GM19324 (cell line): ENCODE measurements at regions not wholly inside any gene's neighbourhood (a gene's known extent, or its start where the extent isn't known, plus 50 kb on each side); places are given as distances from the start of the nearest gene placed in this dataset.
"Not testable (repeated sequence)": the region's sequence is repeated elsewhere in the genome, so short reads cannot be mapped to it uniquely, and the experiment has no call there.

ENCODE experiments used
- ATAC-seq: cut with Tn5 transposase; IDR thresholded peaks from one replicate; pipeline ENCODE4 v1.9.1; 2021; ENCODE audit warnings: mild to moderate bottlenecking, moderate library complexity; ENCODE audit not compliant: unreplicated experiment, low FRiP score

GRCh38 chr5:152606776-152607364 is 201.8 kb upstream of the NMUR2 start:
- no peak for ATAC-seq

DNA sequence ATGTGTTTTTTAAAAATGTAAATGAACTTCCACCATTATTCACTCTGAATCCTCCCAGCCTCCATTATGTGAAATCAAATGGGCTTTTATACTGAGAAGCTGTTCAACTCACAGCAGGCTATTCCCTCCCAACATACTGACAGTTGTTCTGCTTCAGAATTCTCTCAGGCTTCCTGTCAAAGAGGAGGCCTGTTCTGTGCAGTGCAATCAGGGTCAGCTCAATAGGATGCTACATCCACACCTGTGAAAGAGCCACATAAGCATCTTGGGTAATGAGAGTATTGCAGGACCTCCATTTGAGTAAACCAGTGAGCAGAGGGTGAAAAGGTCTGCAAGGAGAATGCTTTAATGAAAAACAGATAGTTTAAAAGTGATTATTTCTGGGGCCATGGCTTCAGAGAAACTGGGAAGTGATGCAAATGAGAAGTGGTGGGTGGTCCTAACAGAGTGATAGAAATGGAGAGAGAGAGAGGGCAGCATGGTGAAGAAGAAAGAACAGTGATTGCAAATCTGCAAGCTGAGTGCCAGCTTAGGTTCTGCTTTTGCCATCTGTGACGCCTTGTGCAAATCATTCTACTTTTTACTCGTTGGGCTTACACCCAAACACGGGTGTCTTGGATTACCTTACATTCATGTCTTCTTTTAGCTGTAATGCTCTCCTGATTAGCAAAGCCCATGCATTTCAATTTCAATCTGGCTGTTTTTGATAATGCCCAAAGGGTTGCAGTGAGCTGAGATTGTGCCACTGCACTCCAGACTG is 202.5 kb upstream of the NMUR2 start:
- ATAC-seq, result no peak

GRCh38 chr5:152608458-152608857 is 203.4 kb upstream of the NMUR2 start:
- no peak for ATAC-seq

DNA sequence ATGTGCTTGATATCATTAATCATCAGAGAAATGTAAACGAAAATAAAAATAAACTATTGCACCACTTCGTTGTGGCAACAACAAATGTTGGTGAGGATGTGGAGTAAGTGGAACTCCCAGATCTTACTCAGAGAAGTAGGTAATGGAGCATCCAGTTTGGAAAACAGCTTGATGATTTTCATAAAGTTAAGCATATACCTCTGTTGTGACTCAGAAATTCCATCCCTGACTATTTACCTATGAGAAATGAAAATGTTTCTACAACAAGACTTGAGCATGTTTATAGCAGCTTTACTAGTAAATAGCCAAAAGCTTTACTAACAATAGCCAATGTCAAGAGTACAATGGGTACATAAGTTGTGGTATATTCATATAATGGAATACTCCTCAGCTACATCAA is 214.7 kb upstream of the NMUR2 start:
- no peak for ATAC-seq

DNA sequence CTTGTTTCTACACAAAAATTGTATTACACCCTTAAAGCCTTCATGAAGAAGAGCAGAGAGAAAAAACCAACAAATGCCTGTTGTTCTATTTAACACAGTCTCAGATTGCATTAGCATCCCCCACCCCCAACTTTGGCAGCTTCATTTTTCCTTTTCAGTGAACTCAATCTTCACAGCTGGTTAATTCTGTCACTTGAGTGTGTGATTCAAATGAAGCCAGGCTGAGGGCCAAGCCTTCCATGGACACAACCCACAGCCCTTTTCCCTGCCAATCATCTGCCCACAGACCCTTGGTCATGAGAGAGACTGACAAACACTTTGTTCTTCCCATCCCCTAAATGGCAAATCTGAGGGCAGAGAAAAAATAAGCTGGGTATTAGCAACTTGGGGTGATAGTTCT is 217.5 kb upstream of the NMUR2 start:
- no peak for ATAC-seq

DNA sequence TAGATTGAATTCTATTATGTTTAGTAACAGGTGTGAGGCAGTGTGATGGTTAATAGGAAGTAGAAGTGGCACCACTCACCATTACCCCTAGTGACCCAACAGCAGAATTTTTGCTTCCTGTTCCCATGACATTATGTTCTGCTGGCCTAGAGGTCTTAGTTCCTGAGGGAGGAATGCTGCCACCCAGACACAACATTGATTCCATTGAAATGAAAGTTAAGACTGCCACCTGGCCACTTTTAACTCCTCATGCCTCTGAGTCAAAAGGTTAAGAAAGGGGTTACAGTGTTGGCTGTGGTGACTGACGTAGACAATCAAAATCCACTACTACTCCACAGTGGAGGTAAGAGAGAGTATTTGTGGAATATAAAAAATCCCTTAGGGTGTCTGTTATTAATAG is 218.9 kb upstream of the NMUR2 start:
- no peak for ATAC-seq

- no peak for ATAC-seq
These were observed 220.6 kb upstream of the NMUR2 start for GRCh38 chr5:152625696-152626095.

GRCh38 chr5:152631221-152631620 is 226.1 kb upstream of the NMUR2 start:
- ATAC-seq, result no peak

- no peak for ATAC-seq
These were observed 227.3 kb upstream of the NMUR2 start for GRCh38 chr5:152632360-152632759.

GRCh38 chr5:152634586-152634985 is 229.5 kb upstream of the NMUR2 start:
- ATAC-seq, result no peak

- ATAC-seq, result no peak
These were observed 234.0 kb upstream of the NMUR2 start for GRCh38 chr5:152638996-152639552.

DNA sequence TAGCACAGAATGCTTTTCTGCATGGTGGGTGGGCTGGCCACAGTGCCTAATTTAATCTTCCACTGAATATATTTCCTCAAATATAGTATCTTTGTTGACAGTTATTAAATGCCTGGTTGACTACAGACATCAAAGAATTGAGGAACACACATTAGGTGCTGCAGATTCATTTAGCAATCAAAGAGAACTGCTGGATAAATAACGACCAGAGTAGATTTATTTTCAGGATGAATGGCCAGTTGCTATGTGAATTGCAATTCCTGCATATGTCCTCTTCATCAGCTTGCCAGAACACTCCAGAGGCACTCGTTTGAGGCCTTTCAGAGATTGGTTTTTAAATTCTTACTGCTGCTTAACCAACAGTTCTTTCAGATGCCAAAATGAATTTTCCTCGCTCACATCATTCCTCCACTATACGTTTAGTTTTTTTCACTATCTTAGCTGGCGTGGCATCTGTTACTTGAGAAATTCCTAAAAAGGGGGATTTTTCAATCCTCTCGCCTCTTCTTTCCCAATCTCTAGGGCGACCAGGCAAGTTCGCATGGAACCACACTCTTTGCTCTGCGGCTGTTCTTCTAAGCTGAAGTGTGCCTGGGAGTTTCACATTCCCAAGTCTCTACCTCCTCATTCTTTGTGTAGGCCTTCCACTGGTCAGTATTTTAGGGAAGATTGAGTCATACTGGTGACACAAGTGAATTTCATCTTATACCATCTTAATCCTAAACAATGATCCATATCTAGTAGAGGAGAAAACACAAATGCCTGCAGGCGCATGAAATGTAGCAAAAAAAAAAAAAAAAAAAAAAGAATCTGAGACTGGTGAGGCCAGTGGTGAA is 237.1 kb upstream of the NMUR2 start:
- ATAC-seq, result no peak

DNA sequence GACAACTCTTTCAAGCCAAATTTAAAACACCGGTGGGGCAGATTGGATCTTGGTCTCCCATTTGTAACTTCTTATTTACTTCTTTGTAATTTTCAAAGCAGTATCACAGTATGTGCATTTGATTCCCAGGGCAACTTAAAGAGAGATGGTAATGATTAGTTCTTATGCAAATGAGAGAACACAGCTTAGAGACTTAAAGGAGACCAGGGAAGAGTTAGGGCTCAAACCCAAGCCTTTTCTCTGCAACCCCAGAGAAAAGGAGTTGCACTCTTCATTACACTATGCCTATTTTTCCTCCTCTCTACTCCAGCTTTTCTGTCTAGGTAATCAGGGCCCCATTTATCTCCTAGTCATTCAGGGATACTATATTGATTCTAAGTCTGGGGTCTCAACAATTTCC is 237.8 kb upstream of the NMUR2 start:
- no peak for ATAC-seq

- ATAC-seq, result no peak
These were observed 239.1 kb upstream of the NMUR2 start for GRCh38 chr5:152644029-152644728.

DNA sequence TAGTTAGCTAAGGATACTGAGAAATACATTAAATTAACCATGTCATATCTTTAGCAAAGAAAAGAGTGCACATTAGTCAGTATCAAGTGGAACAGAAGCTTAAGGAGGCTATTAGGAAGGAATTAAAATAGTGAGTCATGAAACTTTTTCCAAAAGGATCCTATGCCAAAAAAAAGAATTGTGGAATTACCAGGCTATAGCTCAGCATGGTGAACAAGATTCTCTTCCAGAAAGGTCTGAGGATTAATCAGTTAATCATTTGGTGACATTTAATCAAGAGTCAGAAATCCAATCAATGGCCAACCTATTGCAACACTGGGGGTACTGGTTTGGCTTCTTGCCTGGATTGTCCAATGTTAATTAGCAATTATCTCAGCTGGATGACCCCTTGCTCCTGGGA is 244.5 kb upstream of the NMUR2 start:
- no peak for ATAC-seq

GRCh38 chr5:152650413-152650812 is 245.3 kb upstream of the NMUR2 start:
- no peak for ATAC-seq

- ATAC-seq, result not testable (repeated sequence)
These were observed 254.4 kb upstream of the NMUR2 start for GRCh38 chr5:152659470-152659869.

GRCh38 chr5:152673601-152674000 is 268.5 kb upstream of the NMUR2 start:
- no peak for ATAC-seq

GRCh38 chr5:152674403-152674802 is 269.3 kb upstream of the NMUR2 start:
- ATAC-seq, result no peak

DNA sequence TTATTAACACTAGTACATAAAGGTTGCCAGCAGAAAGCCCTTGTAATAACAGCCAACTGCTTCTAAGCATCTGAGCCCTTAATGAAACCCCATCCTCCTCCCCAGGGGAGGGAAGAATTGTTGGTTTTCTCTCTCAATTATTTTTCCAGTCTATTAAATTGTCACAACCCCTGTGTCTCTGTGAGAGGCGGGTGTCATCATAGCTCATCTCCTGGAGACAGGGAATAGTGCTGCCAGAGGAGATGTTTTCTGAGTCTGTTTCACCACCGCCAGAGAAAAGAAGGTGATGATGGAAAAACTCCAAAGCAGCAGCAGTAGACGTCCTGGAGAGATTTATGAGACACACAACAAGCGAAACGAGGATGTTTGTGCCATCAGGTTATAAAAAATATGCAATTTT is 271.1 kb upstream of the NMUR2 start:
- ATAC-seq, result no peak

DNA sequence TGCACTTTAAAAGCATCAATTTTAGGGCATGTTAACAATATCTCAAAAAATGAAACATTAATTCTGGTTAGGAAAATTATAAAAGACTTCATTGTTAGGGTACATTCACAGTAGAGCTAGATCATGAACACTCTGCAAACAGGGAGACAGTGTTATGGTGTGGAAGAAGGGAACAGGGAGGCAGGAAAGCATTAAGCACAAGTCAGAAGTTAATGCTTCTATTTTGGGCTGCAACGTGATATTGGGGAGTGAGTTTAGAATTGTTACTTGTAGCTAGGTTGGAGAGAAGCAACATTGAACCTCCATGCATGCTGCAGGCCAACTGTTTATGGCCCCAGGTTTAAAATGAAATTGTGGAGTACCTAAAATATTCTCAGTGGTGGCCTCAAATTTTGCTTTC is 278.1 kb upstream of the NMUR2 start:
- no peak for ATAC-seq
